KBM-7 (cell line): ENCODE measurements at regions not wholly inside any gene's neighbourhood (a gene's known extent, or its start where the extent isn't known, plus 50 kb on each side); places are given as distances from the start of the nearest gene placed in this dataset.

ENCODE experiments used
- DNase-seq: peaks from one replicate; pipeline ENCODE4 v3.0.0-alpha.2; 2015
- in situ Hi-C: fragments of 300-500 bp; cut with MboI; formaldehyde crosslinking; loops from 2 replicates; pipeline ENCODE4 v1.14.3; 2020; ENCODE audit warnings: low sequenced_read_pairs, low pct_unique_long_range_greater_than_20kb, mixed read lengths

GRCh38 chr16:26665166-26665939 is 401.4 kb upstream of the C16orf82 start:
- in situ Hi-C loops, result no loop called here
- no peak for DNase-seq

- no peak for DNase-seq
- in situ Hi-C loops, result no loop called here
Observed at GRCh38 chr16:26666486-26666885, 400.2 kb upstream of the C16orf82 start.

GRCh38 chr16:26667307-26667706 is 399.4 kb upstream of the C16orf82 start:
- in situ Hi-C loops, result no loop called here
- no peak for DNase-seq

GRCh38 chr16:26668026-26668425 is 398.7 kb upstream of the C16orf82 start:
- in situ Hi-C loops, result no loop called here

GRCh38 chr16:26672206-26672605 is 394.5 kb upstream of the C16orf82 start:
- in situ Hi-C loops, result no loop called here
- peak; percentile 6 for DNase-seq

More at GRCh38 chr16:26668026-26668425, 398.7 kb upstream of the C16orf82 start:
- no peak for DNase-seq

- in situ Hi-C loops, result no loop called here
- DNase-seq, result no peak
Observed at GRCh38 chr16:26673011-26673410, 393.7 kb upstream of the C16orf82 start.

- no peak for DNase-seq
- in situ Hi-C loops, result no loop called here
Observed at GRCh38 chr16:26680671-26681070, 386.1 kb upstream of the C16orf82 start.

- DNase-seq, result no peak
- in situ Hi-C loops, result no loop called here
Observed at GRCh38 chr16:26688105-26688504, 378.6 kb upstream of the C16orf82 start.

GRCh38 chr16:26688699-26689098 is 378.0 kb upstream of the C16orf82 start:
- in situ Hi-C loops, result no loop called here
- DNase-seq, result no peak

- in situ Hi-C loops, result no loop called here
- DNase-seq, result no peak
Observed at GRCh38 chr16:26692658-26693057, 374.1 kb upstream of the C16orf82 start.

GRCh38 chr16:26697807-26698206 is 368.9 kb upstream of the C16orf82 start:
- DNase-seq, result no peak
- in situ Hi-C loops, result no loop called here

- DNase-seq, result no peak
- in situ Hi-C loops, result no loop called here
Observed at GRCh38 chr16:26700250-26700649, 366.5 kb upstream of the C16orf82 start.

GRCh38 chr16:26701243-26701886 is 365.4 kb upstream of the C16orf82 start:
- DNase-seq, result peak; percentile 31
- in situ Hi-C loops, result no loop called here

- DNase-seq, result peak; percentile 60
- in situ Hi-C loops, result no loop called here
Observed at GRCh38 chr16:26705346-26705745, 361.4 kb upstream of the C16orf82 start.

GRCh38 chr16:26708428-26708827 is 358.3 kb upstream of the C16orf82 start:
- DNase-seq, result no peak
- in situ Hi-C loops, result no loop called here

- in situ Hi-C loops, result no loop called here
- DNase-seq, result no peak
Observed at GRCh38 chr16:26709175-26709574, 357.6 kb upstream of the C16orf82 start.

- in situ Hi-C loops, result no loop called here
Observed at GRCh38 chr16:26709754-26710153, 357.0 kb upstream of the C16orf82 start.

GRCh38 chr16:26710450-26710849 is 356.3 kb upstream of the C16orf82 start:
- peak; percentile 43 for DNase-seq
- in situ Hi-C loops, result no loop called here

More at GRCh38 chr16:26709754-26710153, 357.0 kb upstream of the C16orf82 start:
- DNase-seq, result no peak

GRCh38 chr16:26712876-26713275 is 353.9 kb upstream of the C16orf82 start:
- DNase-seq, result no peak
- in situ Hi-C loops, result no loop called here

- in situ Hi-C loops, result no loop called here
- no peak for DNase-seq
Observed at GRCh38 chr16:26715969-26716368, 350.8 kb upstream of the C16orf82 start.

GRCh38 chr16:26717826-26718225 is 348.9 kb upstream of the C16orf82 start:
- DNase-seq, result no peak
- in situ Hi-C loops, result no loop called here
